ENCODE measurements at regions not wholly inside any gene's neighbourhood (a gene's known extent, or its start where the extent isn't known, plus 50 kb on each side); places are given as distances from the start of the nearest gene placed in this dataset.

- TF ChIP-seq EP300 (IDR thresholded peaks at IDR 0.05), result no peak
- TF ChIP-seq POLR2A (IDR thresholded peaks at IDR 0.05), result no peak
- TF ChIP-seq CTCF (IDR thresholded peaks at IDR 0.05), result no peak
Observed at GRCh38 chr18:41579185-41579584, 375.8 kb upstream of the PIK3C3 start.

All from sigmoid colon (tissue), 4 donors.